ENCODE measurements at regions not wholly inside any gene's neighbourhood (a gene's known extent, or its start where the extent isn't known, plus 50 kb on each side); places are given as distances from the start of the nearest gene placed in this dataset.
A peak's percentile ranks its signal among the peaks of the same experiment; 100 is the strongest.

DNA sequence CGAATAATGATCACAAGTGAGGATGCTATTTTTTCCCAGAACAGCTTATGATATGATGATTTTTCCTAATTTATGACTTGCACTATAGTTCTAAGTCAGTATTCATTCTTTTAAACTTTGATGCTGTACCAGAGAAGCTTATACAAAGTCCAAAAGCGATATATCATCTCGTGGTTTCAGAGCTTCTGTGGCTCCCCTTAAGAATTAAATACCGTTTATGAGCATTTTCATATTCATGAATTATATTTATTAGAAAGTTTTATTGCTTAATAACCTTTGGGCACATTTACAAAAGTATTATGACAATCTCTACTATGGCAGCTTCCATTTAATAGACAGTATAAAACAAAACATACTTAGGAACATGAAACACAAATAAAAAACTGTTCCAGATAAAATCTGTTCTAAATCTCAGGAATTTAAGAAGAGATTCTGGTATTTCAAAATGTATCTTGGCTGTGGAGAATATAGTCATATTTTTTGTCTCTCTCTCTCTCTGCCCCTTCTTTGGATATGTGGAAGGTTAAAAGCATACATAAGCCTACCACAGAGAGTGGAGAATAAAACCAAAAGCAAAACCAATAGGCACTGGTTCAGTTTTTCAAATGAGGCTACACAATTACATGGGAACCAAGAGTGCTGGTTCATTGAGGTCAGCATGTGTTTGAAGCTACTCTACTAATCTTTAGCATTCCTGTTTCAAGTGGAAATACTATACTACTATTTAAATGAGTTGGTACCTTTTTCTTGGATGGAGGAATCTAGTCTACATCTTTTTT is 884.5 kb upstream of the GJE1 start:
- WGBS = 31% methylated on average over 4 of the region's 4 CpGs
- H3K27me3 ChIP-seq (replicated peaks; ENCODE audit: insufficient read depth) = no peaks in the 10 kb centered on the region
- no peaks in the 10 kb centered on the region for H3K4me1 ChIP-seq (replicated peaks)
- no peak overlapping the region for H3K27ac ChIP-seq
- intact Hi-C loops (cut with DNase I) = loop anchor here (5.0 kb wide), 1 partner anchor 46 kb away; no protein-coding TSS in a partner anchor
- no peaks in the 10 kb centered on the region for H3K36me3 ChIP-seq
- TF ChIP-seq POLR2AphosphoS5 (IDR thresholded peaks at IDR 0.05) (peak; percentile 5), POLR2A (IDR thresholded peaks at IDR 0.05) (no peak)
- H3K9me3 ChIP-seq = no peaks in the 10 kb centered on the region
- no peak overlapping the region for H3K4me3 ChIP-seq
- DNase-seq (ENCODE audit: low spot score) = no peak

DNA sequence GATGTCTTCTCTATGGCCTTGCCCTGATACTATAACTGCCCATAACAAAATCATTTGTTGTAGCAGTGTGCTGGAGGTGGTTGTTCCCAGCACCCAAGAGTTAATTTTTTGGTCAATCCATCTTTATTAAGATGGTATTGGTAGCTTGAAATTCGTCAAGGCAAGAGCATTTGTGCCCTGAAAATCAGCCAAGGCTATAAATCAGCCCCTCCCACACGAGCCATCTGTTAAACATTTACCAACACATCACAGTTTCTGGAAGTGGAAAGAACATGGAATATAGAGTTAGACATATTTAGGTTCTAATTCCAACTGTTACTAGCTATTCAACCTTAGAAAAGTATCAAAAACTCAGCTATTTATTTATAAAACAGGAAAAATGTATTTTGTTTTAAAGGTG is 888.4 kb upstream of the GJE1 start:
- WGBS = 22% methylated on average over 2 of the region's 2 CpGs
- no peak for DNase-seq (ENCODE audit: low spot score)
- no peak overlapping the region for H3K4me3 ChIP-seq
- no peaks in the 10 kb centered on the region for H3K9me3 ChIP-seq
- H3K27me3 ChIP-seq (replicated peaks; ENCODE audit: insufficient read depth) = no peaks in the 10 kb centered on the region
- no peak overlapping the region for H3K27ac ChIP-seq
- no peaks in the 10 kb centered on the region for H3K36me3 ChIP-seq
- TF ChIP-seq, protein P1, sequence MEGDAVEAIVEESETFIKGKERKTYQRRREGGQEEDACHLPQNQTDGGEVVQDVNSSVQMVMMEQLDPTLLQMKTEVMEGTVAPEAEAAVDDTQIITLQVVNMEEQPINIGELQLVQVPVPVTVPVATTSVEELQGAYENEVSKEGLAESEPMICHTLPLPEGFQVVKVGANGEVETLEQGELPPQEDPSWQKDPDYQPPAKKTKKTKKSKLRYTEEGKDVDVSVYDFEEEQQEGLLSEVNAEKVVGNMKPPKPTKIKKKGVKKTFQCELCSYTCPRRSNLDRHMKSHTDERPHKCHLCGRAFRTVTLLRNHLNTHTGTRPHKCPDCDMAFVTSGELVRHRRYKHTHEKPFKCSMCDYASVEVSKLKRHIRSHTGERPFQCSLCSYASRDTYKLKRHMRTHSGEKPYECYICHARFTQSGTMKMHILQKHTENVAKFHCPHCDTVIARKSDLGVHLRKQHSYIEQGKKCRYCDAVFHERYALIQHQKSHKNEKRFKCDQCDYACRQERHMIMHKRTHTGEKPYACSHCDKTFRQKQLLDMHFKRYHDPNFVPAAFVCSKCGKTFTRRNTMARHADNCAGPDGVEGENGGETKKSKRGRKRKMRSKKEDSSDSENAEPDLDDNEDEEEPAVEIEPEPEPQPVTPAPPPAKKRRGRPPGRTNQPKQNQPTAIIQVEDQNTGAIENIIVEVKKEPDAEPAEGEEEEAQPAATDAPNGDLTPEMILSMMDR (IDR thresholded peaks at IDR 0.05) = no peak
- no peak for TF ChIP-seq POLR2AphosphoS5 (IDR thresholded peaks at IDR 0.05)
- no peak for TF ChIP-seq POLR2A (IDR thresholded peaks at IDR 0.05)
- no peaks in the 10 kb centered on the region for H3K4me1 ChIP-seq (replicated peaks)
- intact Hi-C loops (cut with DNase I) = no loop called here

DNA sequence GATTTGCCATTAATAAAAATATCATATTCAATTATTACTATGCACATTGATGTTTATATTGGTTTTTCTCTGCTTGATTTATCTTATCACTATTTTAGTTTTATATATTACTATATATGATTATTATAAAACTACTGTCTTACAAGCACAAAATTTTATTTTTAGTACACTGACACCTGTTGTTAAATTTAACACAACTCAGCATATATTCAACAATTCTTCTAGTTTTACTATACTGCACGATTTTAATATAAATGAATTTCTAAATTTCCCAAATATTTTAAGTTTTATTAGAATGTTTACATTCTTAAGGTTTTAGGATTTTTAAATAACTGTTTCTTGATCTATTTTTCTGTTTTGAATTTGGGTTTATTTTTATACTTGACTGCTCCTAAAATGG is 889.8 kb upstream of the GJE1 start:
- intact Hi-C loops (cut with DNase I) = no loop called here
- no peak overlapping the region for H3K4me3 ChIP-seq
- 85% methylated on average over 1 of the region's 1 CpG for WGBS
- H3K36me3 ChIP-seq = no peaks in the 10 kb centered on the region
- H3K9me3 ChIP-seq = no peaks in the 10 kb centered on the region
- H3K4me1 ChIP-seq (replicated peaks) = no peaks in the 10 kb centered on the region
- no peaks in the 10 kb centered on the region for H3K27me3 ChIP-seq (replicated peaks; ENCODE audit: insufficient read depth)
- no peak for DNase-seq (ENCODE audit: low spot score)
- TF ChIP-seq, protein P1 (IDR thresholded peaks at IDR 0.05) = no peak
- TF ChIP-seq POLR2AphosphoS5 (IDR thresholded peaks at IDR 0.05) (no peak), POLR2A (IDR thresholded peaks at IDR 0.05) (no peak)
- no peak overlapping the region for H3K27ac ChIP-seq

DNA sequence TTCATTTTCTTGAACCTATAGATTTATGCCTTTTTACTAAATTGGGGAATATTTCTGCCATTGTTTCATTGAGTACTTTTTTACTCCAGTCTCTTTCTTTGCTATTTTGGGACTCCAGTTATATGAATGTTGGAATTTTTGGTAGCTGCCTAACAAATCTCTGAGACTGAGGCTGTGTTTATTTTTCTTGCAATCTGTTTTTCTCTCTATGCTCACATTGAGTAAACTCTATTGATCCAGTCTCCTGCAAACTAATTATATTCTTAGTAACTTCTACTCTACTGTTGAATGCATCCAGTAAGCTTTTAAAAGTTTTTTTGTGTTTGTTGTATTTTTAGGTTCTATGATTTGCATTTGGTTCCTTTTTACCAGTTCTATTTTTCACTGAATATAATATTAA is 903.4 kb upstream of the GJE1 start:
- no peak overlapping the region for H3K4me3 ChIP-seq
- TF ChIP-seq, protein P1 (IDR thresholded peaks at IDR 0.05) = no peak
- TF ChIP-seq POLR2A (IDR thresholded peaks at IDR 0.05) (no peak), POLR2AphosphoS5 (IDR thresholded peaks at IDR 0.05) (no peak)

DNA sequence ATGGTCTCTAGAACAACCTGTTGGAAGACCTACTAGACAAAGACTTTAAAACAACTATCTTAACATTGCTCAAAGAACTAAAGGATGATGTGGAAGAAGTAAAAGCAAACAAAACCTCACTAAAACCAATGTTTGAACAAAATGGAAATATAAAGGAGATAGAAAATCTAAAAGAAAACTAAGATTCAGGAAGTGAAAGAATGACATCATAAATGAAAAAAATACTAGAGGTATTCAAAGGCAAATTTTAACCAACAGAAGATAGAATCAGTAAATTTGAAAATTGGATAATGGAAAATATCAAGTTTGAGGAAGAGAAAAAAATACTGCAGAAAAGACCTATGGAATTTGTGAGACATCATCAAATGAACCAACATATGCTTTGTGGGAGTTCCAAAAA is 914.1 kb upstream of the GJE1 start:
- no peaks in the 10 kb centered on the region for H3K4me1 ChIP-seq (replicated peaks)
- no peaks in the 10 kb centered on the region for H3K9me3 ChIP-seq
- no peak for TF ChIP-seq POLR2AphosphoS5 (IDR thresholded peaks at IDR 0.05)
- no peak for TF ChIP-seq POLR2A (IDR thresholded peaks at IDR 0.05)
- TF ChIP-seq, protein P1 (IDR thresholded peaks at IDR 0.05) = no peak
- no peak overlapping the region for H3K27ac ChIP-seq
- no peaks in the 10 kb centered on the region for H3K36me3 ChIP-seq
- no peak for DNase-seq (ENCODE audit: low spot score)
- intact Hi-C loops (cut with DNase I) = no loop called here
- no peak overlapping the region for H3K4me3 ChIP-seq
- no peaks in the 10 kb centered on the region for H3K27me3 ChIP-seq (replicated peaks; ENCODE audit: insufficient read depth)

More for the DNA sequence above, 903.4 kb upstream of the GJE1 start:
- Histone ChIP-seq H3K36me3 (no peaks in the 10 kb centered on the region), H3K27me3 (replicated peaks; ENCODE audit: insufficient read depth) (no peaks in the 10 kb centered on the region), H3K27ac (no peak overlapping the region), H3K9me3 (no peaks in the 10 kb centered on the region), H3K4me1 (replicated peaks) (no peaks in the 10 kb centered on the region)
- no peak for DNase-seq (ENCODE audit: low spot score)
- intact Hi-C loops (cut with DNase I) = no loop called here
